HG03045 (cell line): ENCODE measurements at regions not wholly inside any gene's neighbourhood (a gene's known extent, or its start where the extent isn't known, plus 50 kb on each side); places are given as distances from the start of the nearest gene placed in this dataset.

ENCODE experiments used
- ATAC-seq: cut with Tn5 transposase; IDR thresholded peaks from one replicate; pipeline ENCODE4 v1.9.1; 2021; ENCODE audit warnings: mild to moderate bottlenecking, moderate library complexity; ENCODE audit not compliant: unreplicated experiment

DNA sequence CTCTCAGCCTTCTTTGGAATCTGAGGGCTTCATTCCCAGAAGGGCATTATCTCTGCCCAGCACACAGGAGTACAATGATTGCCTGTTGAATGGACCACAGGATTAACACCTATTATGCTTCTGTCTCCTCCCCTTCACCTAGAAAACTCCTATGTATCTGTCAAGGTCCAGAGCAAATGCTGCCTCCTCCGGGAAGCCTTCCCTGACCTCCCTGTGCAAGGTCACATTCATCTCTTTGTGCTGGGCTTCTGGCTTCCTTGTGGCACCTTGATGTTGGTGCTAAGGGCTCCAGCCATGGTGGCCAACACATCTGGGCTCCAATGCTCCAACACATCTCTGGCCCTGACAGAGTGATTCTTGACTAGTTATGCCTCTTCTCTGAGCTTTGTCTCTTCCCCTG, 49.9 kb upstream of the ATP2B2 start:
- ATAC-seq: no peak

- ATAC-seq: no peak
Measured at GRCh38 chr3:10556312-10556711, 50.9 kb upstream of the ATP2B2 start.

DNA sequence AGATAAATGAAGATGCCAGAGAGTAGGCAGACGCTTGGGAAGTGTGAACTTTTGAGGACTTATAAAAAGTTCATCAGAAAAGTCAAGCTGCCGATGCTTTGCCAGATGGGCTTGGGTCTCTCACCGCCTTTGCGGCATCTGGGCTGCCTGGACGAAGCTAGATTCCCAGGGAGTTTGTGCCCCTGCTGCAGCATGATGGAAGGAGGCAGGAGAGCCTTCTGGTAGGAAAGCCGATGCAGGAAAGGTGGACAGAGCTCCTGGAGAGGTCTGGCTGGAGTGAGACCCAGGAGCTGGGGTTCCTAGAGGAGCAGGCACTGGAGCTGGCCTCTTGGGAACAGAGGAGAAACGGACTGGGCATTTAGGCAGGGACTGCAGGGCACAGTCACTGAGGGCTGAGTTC, 51.9 kb upstream of the ATP2B2 start:
- no peak for ATAC-seq

GRCh38 chr3:10557781-10558373, 52.5 kb upstream of the ATP2B2 start:
- no peak for ATAC-seq

GRCh38 chr3:10558736-10559135, 53.4 kb upstream of the ATP2B2 start:
- ATAC-seq: no peak

- ATAC-seq: no peak
Measured at GRCh38 chr3:10560060-10560861, 54.9 kb upstream of the ATP2B2 start.

DNA sequence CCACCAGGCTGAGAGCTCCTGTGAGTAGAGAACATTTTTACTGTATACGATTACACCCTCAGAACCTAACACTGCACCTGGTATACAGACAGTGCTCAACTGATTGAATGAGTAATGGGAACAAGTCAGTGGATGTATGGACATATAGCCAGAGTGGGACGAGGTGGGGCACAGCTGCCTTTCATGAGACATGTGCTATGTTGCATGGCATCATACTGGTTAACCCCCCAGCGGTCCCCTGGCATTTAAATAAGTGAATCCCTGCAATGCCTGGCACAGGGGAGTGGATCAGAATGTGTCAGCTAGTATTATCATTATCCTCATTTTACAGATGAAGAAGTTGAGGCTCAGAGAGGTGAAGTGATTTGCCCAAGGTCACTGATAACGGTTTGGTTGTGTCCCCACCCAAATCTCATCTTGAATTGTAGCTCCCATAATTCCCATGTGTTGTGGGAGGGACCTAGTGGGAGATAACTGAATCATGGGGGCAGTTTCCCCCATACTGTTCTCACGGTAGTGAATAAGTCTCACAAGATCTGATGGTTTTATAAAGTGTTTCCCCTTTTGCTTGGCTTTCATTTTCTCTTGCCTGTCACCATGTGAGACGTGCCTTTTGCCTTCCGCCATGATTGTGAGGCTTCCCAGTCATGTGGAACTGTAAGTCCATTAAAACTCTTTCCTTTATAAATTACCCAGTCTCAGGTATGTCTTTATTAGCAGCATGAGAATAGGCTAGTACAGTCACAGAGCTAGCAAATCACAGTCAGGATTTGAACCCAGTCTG, 56.0 kb upstream of the ATP2B2 start:
- no peak for ATAC-seq

GRCh38 chr3:10561946-10562560, 56.7 kb upstream of the ATP2B2 start:
- no peak for ATAC-seq

- ATAC-seq: no peak
Measured at GRCh38 chr3:10563396-10563795, 58.0 kb upstream of the ATP2B2 start.

DNA sequence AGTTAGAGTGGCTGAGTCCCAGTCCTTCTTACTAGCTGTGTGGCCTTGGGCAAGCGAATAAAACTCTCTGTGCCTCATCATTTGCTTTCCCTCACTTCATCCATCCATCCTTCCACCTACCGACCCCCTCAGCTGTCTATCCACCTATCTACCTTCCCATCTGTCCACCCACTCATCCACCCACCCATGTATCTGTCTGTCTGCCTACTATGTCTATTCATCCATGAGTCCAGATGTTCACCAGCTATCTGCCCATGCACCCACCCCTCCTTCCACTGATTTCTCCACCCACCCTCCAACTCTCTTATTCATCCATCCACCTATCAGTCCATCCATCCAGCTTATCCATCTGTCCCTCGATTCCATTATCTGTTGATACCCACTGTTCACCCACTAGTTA, 60.4 kb upstream of the ATP2B2 start:
- ATAC-seq: no peak

DNA sequence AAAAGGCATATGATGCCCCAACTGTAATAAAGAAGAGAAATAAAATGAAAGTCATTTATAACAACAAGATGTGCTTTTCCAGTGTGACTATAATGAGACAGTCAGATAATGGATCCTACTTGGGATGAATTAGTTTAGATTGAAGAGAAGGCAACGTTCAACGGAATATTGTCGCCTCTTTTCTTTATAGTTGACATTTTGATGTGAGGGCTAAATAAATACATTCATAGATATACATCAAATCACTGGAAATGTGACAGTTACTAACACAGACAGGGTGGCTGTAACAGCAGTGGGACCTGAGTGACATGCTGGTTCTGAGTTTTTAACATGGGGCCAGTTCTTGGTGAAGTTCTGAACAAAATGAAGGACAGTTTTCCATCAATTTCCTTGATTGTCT, 61.1 kb upstream of the ATP2B2 start:
- ATAC-seq: no peak

- ATAC-seq: no peak
Measured at GRCh38 chr3:10568549-10568948, 63.2 kb upstream of the ATP2B2 start.

DNA sequence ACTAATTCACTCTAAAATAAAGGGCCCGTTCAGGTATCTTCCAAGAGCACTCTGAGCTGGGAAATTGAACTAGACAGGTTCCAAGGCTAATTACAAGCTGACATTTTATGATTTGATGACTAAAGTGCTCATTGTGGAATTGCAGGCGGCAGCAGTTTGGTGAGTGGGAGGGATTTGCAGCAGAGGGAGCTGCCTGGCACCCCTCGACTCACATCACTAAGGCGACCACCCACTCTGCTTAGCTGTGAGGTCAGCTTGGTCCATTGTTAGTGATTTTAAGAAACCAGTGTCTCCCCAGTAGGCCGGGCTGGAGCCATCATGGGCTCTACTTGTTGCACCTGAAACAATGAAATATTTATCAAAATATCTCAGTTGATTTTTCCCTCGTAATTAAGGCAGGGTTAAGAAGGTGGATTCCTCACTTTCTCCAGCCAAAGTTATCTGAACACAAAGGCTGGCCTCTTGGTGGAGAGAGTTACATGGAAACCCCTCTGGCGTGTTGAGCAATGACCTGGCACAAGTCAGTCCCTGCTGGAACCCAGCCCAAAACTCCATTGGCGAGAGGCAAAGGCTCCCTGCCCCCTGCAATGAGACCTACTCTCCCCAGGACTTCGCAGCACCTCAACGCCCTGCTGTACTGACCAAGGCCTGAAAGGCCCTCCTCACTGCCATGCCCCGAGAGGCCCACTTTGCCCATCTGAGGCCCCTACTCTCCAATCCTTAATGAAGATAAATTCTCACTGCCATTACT, 65.0 kb upstream of the ATP2B2 start:
- ATAC-seq: no peak

DNA sequence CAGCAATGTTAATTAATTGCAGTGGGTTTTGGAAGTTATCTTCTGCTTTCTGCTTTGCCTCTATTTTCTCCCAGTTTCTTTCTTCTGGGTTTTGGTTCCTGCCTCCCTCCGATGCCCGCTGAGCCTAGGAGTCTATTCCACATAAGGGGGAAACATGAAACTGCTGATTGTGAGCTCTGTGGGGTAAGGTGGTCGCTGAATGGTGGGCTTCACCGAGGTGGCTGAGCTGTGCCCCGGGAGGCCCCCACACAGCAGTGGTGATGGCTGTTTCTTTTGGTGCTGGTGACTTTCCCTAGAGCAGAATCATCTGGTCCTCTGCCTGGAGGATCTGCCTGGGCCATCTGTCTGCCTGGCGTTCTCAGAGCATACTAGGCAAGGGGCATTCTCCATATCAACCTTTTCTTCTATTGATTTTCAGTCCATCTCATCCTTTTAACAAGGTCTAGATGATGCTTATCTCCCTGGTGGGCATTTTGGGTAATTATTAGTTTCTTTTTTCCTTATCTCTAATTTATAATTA, 68.8 kb upstream of the ATP2B2 start:
- no peak for ATAC-seq

- no peak for ATAC-seq
Measured at GRCh38 chr3:10575601-10576160, 70.3 kb upstream of the ATP2B2 start.

DNA sequence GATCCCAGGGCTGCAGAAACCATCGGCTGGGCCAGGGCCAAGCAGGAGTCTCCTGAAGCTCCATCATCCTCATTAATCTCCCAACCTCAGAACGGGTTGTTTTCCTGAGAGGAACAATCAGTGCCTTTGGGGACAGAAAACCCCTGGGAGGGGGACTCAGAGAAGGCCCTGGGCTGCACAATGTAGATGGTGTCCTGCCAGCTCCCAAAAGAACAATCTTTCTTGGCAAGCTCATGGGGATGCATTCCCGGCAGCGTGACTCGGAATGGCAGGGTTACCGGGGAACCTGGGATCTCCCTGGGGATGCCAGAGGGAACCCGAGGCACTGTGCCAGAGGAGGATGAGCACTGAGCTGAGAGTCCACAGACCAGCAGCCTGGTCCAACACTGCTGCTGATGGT, 72.1 kb upstream of the ATP2B2 start:
- ATAC-seq: no peak

GRCh38 chr3:10580426-10580825, 75.0 kb upstream of the ATP2B2 start:
- ATAC-seq: no peak

- no peak for ATAC-seq
Measured at GRCh38 chr3:10581251-10581650, 75.9 kb upstream of the ATP2B2 start.

DNA sequence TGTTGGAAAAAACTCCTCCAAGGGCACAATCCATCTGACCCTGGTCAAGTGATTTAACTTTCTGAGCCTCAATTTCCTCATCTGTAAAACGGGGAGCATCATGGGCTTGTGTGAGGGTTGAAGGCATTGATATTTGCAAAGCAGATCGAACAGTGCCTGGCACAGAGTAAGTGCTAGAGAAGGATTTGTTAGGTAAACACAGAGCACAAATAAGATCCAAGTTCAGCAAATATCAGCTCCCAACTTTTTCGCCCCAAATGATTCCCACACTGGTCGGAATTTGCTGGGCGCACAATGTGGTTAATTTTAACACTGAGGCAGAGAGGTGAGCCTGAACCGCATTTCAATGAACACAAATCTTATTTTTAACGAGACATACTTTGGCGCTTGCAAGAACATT, 76.3 kb upstream of the ATP2B2 start:
- no peak for ATAC-seq

DNA sequence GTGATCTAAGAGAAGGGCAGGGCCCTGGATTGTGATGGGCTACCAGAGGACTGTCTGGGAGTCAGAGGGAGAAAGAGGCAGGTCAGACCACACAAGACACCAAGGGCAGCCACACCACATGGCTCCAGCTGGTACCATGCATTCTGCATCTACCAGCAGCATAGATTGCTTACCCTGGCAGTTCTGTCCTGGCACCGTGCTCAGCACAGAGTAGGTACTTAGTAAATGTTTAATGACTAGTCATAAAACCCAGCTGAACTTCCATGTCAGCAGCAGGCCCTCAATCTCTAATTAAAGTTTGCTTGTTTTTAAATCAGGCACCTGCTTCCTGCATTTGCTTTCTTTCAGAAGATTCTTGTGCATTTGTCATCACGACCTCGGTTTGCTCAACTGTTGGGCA, 77.3 kb upstream of the ATP2B2 start:
- ATAC-seq: no peak
